GM18867 (cell line): ENCODE measurements at regions not wholly inside any gene's neighbourhood (a gene's known extent, or its start where the extent isn't known, plus 50 kb on each side); places are given as distances from the start of the nearest gene placed in this dataset.
A peak's percentile ranks its signal among the peaks of the same experiment; 100 is the strongest.

Source experiments
- ATAC-seq: cut with Tn5 transposase; IDR thresholded peaks from one replicate; pipeline ENCODE4 v1.9.1; 2021; ENCODE audit warnings: mild to moderate bottlenecking, moderate library complexity; ENCODE audit not compliant: unreplicated experiment

- ATAC-seq, result no peak
Observed at GRCh38 chr13:75135325-75135825, 346.6 kb downstream of the TBC1D4 start.

- peak; percentile 70 for ATAC-seq
Observed at GRCh38 chr13:75132701-75133695, 349.0 kb downstream of the TBC1D4 start.

DNA sequence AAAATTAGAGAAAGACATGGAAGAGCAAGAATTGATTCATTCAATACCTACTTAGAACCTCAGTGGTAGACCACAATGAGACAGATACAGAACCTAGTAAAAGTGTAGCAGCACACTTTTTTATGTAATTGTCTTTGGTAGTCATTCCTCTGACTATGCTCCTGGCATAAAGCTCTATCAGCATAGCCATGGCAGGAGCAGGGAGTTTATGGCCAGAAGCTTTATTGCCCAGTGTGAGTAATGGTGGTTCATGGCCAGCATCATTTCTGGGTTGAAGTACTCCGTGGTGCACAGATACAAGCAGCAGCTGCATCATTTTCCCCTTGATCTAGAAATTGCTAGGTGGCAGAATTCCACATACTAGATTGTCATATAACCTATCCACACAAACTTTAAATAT lies 352.6 kb downstream of the TBC1D4 start:
- no peak for ATAC-seq

GRCh38 chr13:75124415-75124814 lies 357.6 kb downstream of the TBC1D4 start:
- ATAC-seq, result no peak

- no peak for ATAC-seq
Observed at GRCh38 chr13:75123428-75123827, 358.5 kb downstream of the TBC1D4 start.

DNA sequence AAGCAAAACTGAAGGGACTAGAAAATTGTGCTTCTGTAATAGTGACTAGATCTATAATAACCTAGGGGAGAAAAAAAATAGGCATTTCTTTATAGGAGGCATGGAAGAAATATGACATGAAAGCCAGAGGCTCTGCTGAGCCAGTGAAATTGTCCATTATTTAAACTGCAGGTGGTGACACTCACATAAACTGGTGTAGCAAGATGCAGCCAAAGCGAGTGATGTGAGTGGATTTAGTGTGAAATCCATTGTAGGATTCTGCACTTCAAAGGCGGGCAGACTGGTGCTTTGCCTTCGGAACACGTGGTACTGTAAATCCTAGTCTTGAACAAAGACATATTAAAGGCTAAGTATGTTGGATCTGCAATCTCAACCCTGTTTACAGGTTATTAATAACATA lies 361.9 kb downstream of the TBC1D4 start:
- ATAC-seq, result no peak

DNA sequence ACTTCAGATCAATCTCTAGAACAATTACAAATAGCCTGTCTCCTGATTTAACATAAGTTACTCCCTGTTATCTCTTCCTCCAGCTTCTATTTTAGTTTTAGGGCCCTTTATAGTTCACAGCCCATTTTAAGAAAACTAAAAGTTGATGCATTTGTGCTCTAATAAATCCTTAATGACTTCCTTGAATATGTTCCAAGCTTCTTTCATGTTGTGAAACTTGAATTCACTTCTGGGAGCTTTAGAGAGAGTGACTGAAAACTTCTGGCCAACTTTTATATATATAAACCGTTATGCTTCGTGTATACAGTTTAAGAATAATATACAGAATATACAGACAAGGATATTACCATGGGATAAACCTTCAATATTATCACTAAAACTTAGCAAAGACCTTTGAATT lies 366.8 kb downstream of the TBC1D4 start:
- ATAC-seq, result no peak

DNA sequence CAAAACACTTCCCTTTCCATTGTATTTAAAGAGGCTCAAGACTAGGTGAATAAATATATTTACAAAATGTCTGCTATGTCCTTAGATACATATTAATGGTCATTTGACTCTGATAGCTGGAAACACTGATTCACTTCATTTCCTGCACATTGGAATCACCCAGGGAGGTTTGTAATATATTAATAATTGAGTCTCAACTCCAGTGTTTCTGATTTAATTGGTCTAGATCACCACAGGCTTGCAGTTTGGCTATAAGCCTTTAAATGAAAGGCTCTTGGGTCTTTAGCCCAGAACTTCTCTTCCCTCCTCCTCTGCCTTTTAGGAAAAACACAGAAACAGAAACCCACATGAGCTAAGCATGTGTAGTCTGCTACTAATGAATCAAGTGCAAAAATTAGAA lies 378.0 kb downstream of the TBC1D4 start:
- no peak for ATAC-seq

DNA sequence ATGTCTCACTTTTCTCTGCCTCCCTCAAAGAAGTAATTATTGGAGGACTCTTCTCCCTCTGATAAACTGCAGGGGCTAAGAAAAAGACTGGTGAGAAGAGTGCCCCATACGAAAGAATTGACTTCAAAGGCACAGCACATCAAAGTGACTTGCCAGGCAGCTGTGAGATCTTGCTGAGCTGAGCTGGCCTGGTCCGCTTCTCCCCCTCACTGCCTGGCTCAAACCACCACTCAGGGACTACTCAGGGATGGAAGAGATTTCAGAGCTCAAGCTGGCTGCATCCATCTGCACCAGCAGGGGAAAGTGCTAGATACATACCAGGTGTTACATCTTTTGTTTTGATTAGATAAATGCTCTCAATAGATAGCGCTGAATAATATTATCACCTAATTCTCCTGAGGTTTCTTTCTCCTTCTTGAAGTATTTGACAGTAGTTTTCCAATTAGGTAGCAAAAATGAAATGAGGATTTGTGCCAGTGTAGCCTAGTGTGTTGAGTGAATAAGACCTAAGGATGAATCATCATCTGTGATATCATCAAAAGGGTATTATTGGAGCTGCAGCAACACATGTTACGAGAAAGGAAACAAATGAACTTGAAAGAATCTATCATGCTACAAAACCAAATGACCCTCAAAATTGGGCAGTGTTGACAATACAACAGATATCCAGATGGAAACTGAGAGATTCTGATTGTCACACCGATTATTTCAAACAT lies 379.8 kb downstream of the TBC1D4 start:
- ATAC-seq, result no peak

DNA sequence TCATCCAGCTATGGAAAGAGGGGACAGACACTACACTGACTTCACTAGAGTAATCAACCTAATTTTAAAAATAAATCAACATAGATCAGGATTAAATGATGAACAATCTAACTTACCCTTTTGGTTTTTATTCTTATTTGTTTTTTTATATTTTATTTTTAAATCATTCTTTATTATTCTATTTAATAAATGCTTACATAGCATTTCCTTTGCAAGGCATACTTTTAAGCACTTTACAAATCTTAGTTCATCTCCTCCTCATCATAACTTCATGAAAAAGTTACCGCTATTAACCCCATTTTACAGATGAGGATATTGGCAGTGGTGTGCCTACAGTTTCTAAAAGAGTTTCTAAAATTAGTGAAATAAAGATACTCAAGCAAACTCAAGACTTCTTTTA lies 380.6 kb downstream of the TBC1D4 start:
- ATAC-seq, result no peak

GRCh38 chr13:75092143-75092542 lies 389.8 kb downstream of the TBC1D4 start:
- ATAC-seq, result no peak

GRCh38 chr13:75091718-75092117 lies 390.3 kb downstream of the TBC1D4 start:
- no peak for ATAC-seq

GRCh38 chr13:75090872-75091615 lies 390.9 kb downstream of the TBC1D4 start:
- no peak for ATAC-seq

DNA sequence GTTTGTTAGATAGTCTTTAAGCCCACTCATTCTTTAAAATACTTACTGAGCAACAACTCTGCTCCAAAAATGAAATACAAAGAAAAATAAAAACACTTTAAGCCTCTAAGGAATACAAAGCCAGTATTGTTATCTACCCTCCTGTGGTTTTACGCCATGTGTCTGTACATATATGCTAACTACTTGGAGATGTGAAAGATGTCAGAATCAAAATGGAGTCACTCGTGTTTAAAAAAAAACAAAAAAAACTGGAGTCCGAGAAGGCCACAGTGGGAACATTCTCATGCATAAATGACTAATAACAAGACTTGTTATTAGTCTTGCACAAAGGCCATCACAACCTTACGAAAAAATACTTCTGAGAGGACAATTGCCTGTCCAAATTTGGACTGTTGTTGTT lies 393.1 kb downstream of the TBC1D4 start:
- no peak for ATAC-seq

GRCh38 chr13:75079226-75079625 lies 402.7 kb downstream of the TBC1D4 start:
- no peak for ATAC-seq

DNA sequence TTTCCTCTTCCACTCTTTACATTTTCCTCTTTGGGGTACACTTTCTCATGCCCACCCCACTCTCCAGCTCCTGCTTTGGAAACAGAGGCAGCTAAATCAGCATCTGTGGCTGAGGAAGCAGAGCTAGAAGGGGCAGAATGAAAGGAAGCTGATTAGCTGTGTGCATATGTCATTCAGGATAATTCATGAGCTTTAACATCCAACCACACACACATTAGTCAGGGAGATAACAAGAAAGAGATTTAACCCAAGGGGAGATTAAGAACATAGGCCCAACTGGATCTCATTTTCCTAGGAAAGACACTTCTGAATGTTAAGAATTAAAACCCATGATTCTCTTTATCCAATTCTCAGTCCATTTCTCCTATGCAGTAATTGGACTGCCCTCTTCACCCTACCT lies 405.5 kb downstream of the TBC1D4 start:
- no peak for ATAC-seq

DNA sequence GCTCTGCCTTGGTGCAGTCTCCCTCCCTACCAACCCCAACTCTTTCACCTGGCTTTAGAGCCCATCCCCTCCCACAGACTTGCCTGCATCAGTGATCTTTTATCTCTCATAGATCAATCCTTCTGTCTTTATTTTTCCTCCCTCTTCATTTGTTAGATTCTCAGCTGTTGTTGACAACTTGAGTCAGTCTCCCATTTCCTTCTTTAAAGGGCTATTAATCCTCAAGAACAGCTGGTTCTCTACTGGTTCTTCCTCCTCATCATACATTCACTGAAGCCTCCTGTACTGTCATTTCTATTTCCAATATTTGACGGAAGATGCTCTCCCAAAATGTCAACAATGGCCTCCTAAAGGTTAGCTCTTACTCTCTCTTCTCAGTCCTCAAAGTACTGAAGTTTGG lies 408.2 kb downstream of the TBC1D4 start:
- ATAC-seq, result no peak

DNA sequence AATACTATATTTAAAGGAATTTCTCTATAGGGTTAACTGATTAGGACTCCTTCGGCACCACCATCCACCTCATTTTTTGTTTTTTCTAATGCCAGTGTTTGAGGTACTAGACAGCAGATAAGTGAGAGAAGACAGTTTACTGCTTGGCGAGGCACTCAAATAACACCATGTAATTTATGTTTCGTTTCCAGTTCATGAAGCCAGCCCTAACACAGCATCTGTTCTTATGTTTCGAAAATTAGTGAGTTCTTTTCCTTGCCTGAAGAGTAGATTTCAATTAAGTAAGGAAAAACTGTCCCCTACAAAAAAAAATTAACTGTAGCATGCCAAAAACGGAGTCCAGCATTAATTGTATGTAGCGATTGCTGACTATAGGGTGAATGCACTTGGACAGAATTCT lies 409.1 kb downstream of the TBC1D4 start:
- no peak for ATAC-seq

GRCh38 chr13:75072368-75072767 lies 409.6 kb downstream of the TBC1D4 start:
- ATAC-seq, result no peak

GRCh38 chr13:75071796-75072195 lies 410.2 kb downstream of the TBC1D4 start:
- ATAC-seq, result no peak

DNA sequence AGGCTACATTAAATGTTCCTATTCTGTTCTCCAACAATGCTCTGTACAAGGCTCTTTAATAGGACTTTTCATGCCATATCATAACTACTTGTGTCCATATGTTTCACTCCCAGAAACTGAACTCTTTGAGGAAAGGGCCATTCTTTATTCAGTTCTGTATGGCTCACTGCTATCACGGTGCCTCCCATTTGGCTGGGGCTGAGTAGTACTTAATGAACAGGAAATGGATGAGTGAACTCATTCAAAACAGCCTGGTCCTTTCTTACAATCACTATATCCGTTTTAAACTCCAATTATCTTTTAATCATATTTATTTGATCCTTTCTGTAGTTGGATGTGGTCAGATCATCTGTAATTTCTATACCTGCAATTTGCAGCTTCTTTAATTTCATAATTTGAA lies 410.6 kb downstream of the TBC1D4 start:
- no peak for ATAC-seq
